ENCODE measurements at regions not wholly inside any gene's neighbourhood (a gene's known extent, or its start where the extent isn't known, plus 50 kb on each side); places are given as distances from the start of the nearest gene placed in this dataset.
"Not testable (repeated sequence)": the region's sequence is repeated elsewhere in the genome, so short reads cannot be mapped to it uniquely, and the experiment has no call there.

DNA sequence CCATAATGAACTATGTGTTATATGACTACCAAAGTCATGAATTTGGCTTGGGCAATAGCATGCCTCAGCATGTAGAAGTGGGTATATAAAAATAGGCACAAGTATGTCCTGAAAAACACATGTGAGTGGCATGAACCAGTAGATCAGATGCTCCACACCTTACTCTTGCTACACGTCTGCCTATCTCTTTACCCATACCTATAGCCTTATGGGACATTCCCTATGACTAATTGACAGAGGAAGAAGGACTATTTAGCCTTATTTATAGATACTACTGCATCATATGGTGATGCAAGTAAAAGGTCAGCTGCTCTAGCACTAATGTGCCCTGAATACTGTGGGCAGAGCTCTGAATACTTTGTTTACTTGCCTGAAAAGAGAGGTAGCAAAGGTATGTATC lies 81.0 kb upstream of the ZPLD1 start:
- no peak for TF ChIP-seq POLR2A (IDR thresholded peaks at IDR 0.05)
- no peak for TF ChIP-seq POLR2AphosphoS5 (IDR thresholded peaks at IDR 0.05)
- TF ChIP-seq EP300 (IDR thresholded peaks at IDR 0.05), result no peak
- TF ChIP-seq, protein P1, sequence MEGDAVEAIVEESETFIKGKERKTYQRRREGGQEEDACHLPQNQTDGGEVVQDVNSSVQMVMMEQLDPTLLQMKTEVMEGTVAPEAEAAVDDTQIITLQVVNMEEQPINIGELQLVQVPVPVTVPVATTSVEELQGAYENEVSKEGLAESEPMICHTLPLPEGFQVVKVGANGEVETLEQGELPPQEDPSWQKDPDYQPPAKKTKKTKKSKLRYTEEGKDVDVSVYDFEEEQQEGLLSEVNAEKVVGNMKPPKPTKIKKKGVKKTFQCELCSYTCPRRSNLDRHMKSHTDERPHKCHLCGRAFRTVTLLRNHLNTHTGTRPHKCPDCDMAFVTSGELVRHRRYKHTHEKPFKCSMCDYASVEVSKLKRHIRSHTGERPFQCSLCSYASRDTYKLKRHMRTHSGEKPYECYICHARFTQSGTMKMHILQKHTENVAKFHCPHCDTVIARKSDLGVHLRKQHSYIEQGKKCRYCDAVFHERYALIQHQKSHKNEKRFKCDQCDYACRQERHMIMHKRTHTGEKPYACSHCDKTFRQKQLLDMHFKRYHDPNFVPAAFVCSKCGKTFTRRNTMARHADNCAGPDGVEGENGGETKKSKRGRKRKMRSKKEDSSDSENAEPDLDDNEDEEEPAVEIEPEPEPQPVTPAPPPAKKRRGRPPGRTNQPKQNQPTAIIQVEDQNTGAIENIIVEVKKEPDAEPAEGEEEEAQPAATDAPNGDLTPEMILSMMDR (IDR thresholded peaks at IDR 0.05), result no peak
- no peaks in the 10 kb centered on the region for H3K36me3 ChIP-seq
- no peaks in the 10 kb centered on the region for H3K9me3 ChIP-seq
- no peak overlapping the region for H3K27ac ChIP-seq
- 60% methylated on average over 1 of the region's 1 CpG for WGBS
- H3K27me3 ChIP-seq, result no peaks in the 10 kb centered on the region
- H3K4me3 ChIP-seq, result no peak overlapping the region
- no peak for DNase-seq (ENCODE audit: low spot score in 2 of 2)
- no peaks in the 10 kb centered on the region for H3K4me1 ChIP-seq

DNA sequence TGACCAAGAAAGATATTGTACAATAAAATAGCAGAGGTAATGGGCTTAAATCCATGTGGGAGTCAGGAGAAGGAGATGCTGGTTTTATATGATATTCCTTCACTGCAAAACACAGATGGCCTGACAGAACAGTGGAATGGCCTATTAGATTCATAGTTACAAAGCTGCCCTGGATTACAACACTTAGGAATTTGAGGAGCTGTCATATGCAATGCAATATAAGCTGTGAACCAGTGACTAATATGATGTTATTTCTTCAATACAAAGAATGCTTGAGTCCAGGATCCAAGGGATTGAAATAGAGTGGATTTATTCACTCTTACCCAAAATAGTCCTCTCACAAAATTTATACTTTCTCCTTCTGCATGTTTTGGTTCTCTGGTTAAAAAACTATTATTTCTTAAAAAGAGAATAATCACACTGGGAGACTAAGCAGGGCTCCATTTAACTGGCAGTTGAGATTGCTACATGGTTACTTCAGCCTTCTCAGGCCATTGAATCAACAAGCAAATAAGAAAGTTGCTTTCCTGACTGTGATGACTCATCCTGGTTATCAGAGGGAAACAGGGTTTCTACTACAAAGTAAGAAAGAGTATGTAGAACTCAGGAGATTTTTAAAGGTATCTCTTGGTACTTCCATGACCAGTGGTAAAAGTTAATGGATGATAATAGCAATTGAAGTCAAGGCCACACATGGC lies 79.8 kb upstream of the ZPLD1 start:
- Histone ChIP-seq H3K4me1 (no peaks in the 10 kb centered on the region), H3K27me3 (no peaks in the 10 kb centered on the region), H3K27ac (no peak overlapping the region), H3K36me3 (no peaks in the 10 kb centered on the region), H3K4me3 (no peak overlapping the region), H3K9me3 (no peaks in the 10 kb centered on the region)
- DNase-seq (ENCODE audit: low spot score in 2 of 2), result no peak
- TF ChIP-seq EP300 (IDR thresholded peaks at IDR 0.05) (no peak), POLR2AphosphoS5 (IDR thresholded peaks at IDR 0.05) (no peak), POLR2A (IDR thresholded peaks at IDR 0.05) (no peak)
- TF ChIP-seq, protein P1 (IDR thresholded peaks at IDR 0.05), result no peak

DNA sequence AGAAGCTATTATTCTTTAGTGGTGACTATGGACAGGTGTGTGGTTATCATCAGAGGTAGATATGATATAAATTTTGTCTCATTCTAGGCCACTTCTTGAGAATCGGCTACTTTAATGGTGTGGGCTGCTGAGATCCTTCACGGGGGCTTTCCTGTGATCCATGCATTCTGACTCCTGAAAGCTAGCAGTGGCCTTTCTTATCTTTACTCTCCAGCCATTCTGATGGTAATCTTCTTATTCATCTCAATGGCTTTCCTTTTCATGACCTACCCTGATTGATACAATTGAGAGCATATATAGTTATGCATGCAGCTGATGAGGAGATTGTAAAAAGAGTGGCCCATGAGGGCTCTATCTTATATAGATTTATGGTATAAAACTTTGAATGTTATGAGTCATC lies 78.3 kb upstream of the ZPLD1 start:
- H3K4me1 ChIP-seq, result peaks cover 4% of the 10 kb centered on the region
- H3K36me3 ChIP-seq, result no peaks in the 10 kb centered on the region
- no peaks in the 10 kb centered on the region for H3K9me3 ChIP-seq
- DNase-seq (ENCODE audit: low spot score in 2 of 2), result no peak
- no peak overlapping the region for H3K4me3 ChIP-seq
- WGBS, result 82% methylated on average over 2 of the region's 2 CpGs
- no peaks in the 10 kb centered on the region for H3K27me3 ChIP-seq
- TF ChIP-seq POLR2AphosphoS5 (IDR thresholded peaks at IDR 0.05) (no peak), EP300 (IDR thresholded peaks at IDR 0.05) (no peak)
- TF ChIP-seq, protein P1 (IDR thresholded peaks at IDR 0.05), result no peak
- H3K27ac ChIP-seq, result no peak overlapping the region

DNA sequence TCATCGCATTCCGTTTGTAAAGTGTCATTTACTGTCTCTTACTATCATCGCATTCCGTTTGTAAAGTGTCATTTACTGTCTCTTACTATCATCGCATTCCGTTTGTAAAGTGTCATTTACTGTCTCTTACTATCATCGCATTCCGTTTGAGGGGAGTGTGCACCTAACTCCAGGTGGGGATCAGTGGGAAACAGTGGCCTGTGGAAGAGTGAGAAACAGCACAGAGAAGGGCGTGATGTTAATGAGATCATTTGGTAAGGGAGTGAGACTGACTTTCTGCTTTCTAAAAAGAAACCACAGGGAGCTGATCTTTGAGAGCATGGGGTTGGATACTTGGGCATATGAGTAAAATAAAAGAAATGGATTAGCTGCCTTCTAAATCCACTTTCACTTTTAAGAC lies 77.5 kb upstream of the ZPLD1 start:
- not testable (repeated sequence) for H3K4me1 ChIP-seq; H3K9me3 ChIP-seq; H3K4me3 ChIP-seq; H3K27me3 ChIP-seq; DNase-seq (ENCODE audit: low spot score in 2 of 2); H3K27ac ChIP-seq; H3K36me3 ChIP-seq
- WGBS, result 89% methylated on average over 9 of the region's 9 CpGs

- no peak for TF ChIP-seq EP300 (IDR thresholded peaks at IDR 0.05)
- no peak for TF ChIP-seq POLR2A (IDR thresholded peaks at IDR 0.05)
- TF ChIP-seq, protein P1 (IDR thresholded peaks at IDR 0.05), result no peak
- no peak for TF ChIP-seq POLR2AphosphoS5 (IDR thresholded peaks at IDR 0.05)
- 79% methylated on average over 1 of the region's 1 CpG for WGBS
Measured at GRCh38 chr3:102360183-102360860, 74.5 kb upstream of the ZPLD1 start.

More at GRCh38 chr3:102360183-102360860, 74.5 kb upstream of the ZPLD1 start:
- DNase-seq (ENCODE audit: low spot score in 2 of 2), result no peak
- no peak overlapping the region for H3K27ac ChIP-seq
- H3K36me3 ChIP-seq, result no peaks in the 10 kb centered on the region
- no peaks in the 10 kb centered on the region for H3K9me3 ChIP-seq
- no peak overlapping the region for H3K4me3 ChIP-seq
- H3K27me3 ChIP-seq, result no peaks in the 10 kb centered on the region
- H3K4me1 ChIP-seq, result peaks cover 4% of the 10 kb centered on the region
